Dedifferentiated amniotic fluid mesenchymal stem cell (primary cell): ENCODE measurements at regions not wholly inside any gene's neighbourhood (a gene's known extent, or its start where the extent isn't known, plus 50 kb on each side); places are given as distances from the start of the nearest gene placed in this dataset.

Source experiments
- DNase-seq: peaks from one replicate; pipeline ENCODE4 v3.0.0-alpha.2; 2016; ENCODE audit errors: extremely low spot score

DNA sequence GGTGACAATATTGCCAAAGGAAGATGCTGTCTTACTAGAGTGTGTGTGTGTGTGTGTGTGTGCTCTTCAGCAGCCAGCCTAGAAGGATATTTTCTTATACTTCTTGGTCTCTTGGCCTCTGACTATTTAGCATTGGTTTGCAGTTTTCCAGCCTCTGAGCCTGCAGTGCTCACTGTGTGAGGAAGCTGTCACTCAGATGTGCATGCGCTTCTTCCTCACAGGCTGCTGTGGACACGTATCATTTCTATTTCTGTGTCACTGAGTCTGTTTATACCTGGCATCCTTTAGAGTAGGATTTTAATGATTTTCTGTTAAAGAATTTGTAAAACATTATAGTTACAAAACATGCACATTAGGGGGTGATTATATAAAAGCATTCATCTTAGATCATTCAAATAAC, 83.3 kb downstream of the ALDH8A1 start:
- DNase-seq, result no peak

DNA sequence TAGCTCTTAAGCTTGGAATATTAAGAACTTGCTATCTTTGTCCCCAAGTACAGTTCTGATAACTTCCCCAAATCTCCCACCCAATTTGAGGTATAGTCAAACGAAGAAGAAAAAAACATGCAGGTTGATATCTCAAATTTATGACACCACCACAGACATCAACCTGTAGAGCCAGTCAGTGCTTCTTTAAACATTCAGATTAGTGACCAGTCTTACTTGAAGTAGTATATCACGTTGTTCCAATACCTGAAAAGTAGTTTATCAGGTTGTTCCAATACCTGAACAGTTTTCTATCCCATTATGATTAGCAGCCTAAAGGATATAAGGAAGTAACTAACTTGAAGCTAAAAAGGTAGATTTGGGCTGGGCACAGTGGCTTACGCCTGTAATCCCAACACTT, 85.3 kb downstream of the ALDH8A1 start:
- DNase-seq, result no peak

DNA sequence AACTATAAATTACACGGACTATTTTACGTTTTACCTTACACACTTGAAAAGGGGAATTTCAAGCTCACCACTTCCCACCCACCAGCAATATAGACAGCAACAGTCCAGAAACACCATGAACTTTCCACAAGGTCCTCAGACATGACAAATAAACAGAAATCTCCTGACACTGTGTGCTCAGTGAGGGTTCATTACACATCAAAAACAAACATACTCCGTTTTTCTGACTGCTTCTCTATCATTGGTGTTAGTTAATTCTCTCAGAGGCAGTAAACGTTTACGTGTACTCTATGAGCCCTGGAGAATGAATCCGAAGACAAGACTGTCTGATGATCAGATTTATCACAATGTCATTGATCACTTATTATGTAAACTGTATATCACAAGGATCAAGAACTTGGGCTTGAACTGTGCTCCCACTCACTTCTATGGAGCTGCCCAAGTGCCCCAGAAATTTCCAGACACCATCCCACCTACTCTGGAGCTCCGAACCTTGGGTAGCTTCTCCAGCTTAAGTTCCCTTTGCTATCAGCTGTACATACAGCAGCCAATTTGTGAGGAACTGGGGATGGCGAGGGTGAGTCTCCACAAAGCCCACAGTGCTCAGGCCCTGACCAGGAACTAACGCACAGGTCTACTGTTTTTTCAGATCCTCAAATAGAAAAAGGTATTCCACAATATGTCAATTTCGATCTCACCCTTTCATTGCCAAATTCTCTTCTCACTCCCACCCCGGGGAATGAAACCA, 86.0 kb downstream of the ALDH8A1 start:
- no peak for DNase-seq

DNA sequence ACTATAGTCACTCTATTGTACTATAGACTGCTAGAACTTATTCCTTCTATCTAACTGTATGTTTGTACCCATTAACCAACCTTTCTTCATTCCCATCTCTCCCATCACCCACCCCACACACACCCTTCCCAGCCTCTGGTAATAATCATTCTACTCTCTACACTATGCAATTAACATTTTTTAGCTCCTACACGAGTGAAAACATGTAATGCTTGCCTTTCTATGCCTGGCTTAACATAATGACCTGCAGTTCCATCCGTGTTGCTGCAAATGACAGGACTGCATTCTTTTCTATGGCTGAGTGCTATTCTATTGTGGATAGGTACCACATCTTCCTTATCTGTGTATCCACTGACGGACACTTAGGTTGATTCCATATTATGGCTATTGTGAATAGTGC, 95.5 kb downstream of the ALDH8A1 start:
- no peak for DNase-seq

DNA sequence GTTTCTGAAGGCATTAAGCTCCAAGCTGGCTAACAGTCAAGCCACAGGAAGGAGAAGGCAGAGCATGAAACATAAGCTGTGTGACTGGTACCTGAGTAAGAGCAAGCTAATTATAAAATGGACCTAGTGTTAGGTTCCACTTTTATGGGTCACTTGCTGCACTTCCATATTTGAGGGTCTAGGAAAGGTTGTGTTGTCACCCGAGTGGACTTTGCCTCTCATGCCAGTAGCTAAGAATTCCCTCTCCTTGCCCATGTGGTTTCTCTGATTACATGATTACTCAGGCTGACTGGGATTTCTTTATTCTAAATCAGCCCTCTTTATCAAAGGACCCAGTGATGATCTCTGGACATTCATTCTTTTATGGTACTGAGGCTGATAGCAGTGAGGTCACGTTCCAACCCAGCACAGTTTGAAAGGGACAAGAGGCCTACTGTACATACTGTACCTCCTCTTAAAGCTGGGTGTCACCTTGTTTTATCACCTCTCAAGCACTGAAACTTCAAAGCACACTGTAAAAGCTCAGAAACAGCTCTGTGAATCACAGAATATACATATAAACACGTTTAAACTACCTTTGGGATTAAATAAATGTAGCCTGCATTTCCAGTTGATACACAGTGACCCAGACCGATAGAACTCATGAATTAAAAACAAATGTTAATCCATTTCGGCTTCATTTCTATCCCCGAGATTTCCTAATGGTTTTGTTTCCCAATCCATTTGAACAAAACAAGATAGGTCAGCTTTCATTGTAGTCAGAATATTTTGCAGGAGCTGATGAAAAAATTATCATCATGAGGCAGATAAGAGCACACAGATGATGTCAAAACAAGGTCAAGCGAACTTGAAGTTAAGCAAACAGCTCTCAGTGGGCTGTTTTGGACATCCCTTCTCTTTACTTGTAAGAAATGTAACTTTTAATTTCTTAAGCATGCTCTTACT, 96.5 kb downstream of the ALDH8A1 start:
- peak; percentile 19 for DNase-seq

DNA sequence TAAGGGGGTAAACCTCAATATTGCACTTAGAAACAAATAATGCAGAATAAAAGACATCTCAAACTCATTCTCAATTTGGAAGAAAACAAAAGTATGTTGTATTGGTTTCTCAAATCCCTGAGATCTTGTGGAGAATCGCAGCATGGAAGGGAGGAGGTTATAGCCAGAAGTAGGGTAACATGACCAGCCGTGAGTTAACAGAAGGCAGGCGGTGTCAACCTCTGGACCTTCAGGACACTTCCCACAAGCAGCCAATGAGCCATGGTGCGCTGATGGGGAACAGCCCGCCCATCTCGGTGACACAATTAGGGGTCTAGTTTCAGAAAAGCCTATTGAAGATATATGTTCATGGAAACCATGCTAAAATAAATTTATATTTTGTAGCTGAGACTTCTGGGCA, 98.4 kb downstream of the ALDH8A1 start:
- no peak for DNase-seq

DNA sequence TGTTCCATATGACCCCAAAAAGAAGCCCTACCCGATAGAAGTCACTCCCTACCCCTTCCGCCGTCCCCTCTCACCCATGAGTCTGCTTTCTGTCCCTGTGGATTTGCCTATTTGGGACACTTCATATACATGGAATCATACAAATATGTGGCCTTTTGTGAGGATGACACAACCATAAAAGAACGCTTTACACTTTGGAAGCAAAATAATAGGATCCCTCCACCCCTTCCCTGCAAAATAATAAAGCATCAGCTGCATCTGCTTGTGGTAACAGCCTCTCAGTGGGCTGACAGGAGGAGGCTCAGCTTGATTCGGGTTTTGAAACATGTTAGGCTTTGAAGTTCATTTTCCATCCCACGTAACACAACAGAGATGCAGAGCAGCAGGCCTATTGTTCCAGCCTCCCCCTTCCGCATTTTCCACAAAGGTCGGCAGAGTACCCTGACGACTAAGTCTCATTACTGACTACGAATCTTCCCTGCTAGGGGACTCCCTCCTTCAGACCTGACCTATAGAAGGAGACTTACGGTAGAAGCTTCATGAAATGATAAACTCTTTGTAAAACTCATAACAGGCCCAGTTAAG, 99.1 kb downstream of the ALDH8A1 start:
- DNase-seq, result no peak

DNA sequence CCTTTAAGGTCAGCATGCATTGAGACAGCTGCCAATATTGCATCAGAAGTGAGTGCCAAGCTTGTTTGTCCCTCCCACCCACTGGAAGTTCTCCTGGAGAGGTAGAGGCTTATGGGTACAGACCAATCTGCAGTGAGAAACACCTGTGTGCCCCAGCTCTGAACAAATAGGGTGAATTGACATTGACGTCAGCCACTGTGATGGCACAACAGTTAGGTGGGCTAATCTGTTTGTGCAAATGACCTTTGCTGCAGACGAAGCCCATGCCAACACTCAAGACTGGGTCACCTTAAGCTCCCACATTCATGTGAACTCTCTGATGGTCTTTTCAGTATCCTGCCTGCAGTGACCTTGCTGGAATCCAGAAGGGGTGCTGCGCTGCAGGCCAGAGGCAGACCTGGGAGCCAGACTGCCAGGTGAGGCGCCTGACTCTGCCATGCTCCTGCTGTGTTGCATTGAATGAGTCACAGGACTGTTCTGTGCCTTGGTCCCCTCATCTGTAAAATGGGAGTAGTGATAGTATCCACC, 99.9 kb downstream of the ALDH8A1 start:
- no peak for DNase-seq

DNA sequence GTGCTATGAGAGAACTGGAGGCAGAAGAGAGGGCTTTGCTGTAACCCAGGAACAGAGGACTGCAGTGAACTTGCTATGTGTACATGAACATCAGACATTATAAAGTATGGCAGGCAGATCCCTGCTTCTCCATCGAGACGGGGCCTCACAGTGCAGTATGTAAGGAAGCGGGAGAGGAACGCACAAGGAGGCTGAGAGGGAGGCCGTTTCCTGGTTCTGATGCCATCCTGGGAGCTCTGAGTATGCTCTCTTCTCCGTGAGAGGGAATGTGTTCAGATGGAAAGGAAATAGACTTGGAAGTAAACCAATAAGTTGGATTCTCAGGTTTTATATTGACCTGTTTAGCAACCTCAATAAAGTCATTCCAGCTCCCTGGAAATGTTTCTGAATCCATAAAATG, 101.8 kb downstream of the ALDH8A1 start:
- DNase-seq, result no peak

DNA sequence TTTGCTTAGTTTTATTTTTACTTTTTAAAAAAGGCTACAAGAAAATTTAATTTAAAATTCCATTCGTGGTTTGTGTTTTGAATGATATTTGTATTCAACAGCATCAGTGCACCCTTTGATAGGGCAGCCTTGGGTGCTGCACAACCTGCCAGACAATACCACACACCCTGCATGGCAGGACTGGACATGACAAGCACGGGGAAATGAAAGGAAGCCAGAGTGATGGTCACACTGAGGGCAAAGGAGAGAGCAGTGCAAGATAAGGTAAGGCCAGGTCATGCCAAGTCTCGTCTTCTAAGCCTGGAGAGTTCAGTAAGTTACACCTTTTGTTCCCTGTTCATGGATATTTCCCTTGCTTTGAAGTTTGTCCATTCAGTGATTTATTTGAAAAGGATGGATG, 103.0 kb downstream of the ALDH8A1 start:
- no peak for DNase-seq

DNA sequence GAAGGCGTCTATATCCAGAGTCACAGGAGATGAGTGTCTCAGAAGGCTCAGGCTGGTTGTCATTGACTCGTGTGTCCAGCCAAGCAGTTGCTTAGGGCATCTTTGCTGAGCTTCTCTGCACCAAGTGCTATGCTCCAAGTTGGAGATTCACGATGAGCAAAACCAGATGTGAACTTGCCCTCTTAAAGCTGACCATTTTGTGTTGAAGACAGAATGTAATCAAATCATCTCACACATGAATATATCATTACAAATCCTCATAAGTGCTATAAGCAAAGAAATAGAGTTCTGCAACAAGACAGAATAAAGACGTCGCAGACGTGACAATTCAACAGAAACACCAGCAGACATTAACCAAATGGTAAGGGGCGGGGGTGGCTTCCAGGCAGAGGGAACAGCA, 103.9 kb downstream of the ALDH8A1 start:
- DNase-seq, result no peak

DNA sequence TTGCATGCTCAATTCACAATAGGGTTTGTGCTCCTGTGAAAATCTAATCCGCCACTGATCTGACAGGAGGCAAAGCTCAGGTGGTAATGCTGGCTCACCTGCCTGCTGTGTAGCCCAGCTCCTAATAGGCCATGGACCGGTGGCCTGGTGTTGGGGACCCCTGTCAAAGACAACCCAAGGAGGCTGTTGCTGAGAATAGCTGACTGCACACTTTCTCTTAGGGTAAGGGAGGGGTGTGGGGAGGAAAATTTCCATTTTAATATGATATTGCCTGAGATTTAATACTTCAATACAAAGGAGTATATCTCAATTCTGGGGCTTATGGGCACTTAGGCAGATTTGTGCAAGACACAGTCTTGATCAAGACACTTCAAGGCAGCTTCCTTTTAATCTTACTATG, 105.8 kb downstream of the ALDH8A1 start:
- DNase-seq, result no peak

DNA sequence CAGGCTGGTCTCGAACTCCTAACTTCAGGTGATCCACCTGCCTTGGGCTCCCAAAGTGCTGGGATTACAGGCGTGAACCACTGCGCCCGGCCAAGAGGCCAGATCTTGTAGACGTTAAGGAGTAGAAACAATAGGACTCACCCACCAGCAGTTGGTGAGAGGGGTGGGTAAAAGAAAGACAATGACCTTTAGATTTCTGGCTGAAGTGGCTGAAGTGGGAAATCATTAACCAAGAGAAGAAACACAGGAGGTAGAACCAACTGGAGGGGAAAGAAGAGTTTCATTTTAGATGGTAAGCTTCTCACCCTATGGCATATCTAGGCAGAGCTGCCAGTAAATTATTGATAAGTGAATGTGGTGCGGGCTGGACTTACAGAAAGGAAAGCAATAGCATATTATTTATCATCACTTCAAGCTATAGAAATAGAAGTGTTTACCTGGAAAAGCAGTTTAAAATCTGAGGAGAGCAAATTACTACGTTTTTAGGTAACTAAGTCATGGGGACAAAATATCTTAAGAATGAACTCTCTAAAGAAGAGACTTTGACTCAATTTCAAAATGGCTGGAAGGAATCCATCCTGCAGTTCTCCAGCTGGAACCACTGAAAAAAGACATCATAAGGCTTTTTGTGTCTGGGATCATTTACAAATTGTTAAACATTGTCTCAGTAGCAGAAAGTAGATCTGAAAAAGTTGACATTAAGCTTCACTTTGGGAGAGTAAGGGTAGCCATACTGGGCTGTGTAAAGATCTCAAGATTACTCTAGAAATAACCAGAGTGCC, 109.6 kb downstream of the ALDH8A1 start:
- no peak for DNase-seq

DNA sequence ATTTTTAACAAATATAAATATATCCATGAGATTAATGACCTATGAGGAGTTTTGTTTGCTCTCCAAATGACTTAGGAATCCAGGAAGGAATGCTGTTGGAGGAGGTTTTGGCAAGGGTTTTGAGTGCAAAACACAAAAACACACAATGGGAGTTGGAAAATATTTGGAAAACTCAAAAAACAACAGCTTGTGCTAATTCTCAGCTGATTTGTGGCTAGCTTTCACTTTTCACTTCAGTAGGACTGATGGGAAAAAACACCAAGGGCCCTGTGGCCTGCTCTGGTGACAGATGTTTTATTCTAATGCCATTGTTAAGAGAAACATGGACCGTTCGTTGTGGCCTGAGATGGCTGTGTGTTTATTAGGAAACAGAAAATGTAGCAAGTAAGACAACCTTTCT, 113.9 kb downstream of the ALDH8A1 start:
- DNase-seq, result no peak

DNA sequence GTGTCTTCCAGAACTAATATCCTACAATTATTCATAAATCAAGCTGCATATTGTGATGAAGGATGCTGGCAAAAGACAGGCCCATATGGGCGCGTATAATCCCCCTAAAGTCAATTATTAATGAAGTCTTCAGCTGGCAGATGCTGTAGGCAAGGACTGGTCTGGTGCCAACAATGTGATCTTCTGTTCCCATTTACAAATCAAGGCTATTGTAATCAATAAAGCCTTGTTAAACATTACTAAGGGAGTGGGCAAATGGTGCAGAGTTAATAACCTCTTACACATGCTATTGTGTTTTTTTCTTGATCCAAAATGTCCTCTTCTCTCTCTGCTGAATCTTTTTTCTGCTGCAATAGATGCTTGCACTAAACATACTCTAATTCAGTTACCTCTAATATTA, 119.0 kb downstream of the ALDH8A1 start:
- DNase-seq, result no peak

DNA sequence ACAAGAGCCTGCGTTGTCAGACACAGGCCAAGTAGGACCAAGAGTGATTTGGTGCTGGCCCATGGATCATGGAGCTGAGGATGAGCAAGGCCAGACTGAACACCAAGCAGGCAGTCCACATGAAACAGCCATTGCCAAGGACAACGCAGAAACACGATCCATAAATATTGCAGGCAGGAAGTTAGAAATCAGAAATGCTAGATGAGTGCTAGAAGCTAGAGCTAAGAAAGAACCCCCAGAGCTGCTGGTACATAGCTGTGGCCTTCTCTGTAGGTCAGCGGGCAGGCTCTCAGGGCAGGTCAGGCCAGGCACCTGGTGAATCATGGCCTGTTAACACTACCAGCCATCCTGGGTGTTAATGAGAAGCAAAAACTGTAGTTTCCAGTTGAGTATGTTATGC, 119.7 kb downstream of the ALDH8A1 start:
- no peak for DNase-seq

DNA sequence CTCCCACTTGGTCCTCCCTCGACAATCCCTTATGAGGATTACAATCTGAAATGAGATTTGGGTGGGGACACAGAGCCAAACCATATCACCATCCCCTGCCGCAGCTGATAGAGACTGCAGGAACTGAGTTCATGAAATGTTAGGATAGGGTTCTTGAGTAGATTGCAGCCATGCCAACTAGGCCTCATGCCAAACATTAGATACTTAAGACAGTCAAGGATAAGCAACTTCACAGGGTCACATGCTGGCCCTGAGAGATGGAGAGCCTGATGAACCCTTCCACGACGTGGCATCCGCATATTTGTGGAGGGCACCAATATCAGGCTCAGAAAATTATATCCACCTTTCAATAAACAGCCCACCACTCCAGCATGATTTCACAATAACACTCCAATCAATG, 121.3 kb downstream of the ALDH8A1 start:
- DNase-seq, result no peak

DNA sequence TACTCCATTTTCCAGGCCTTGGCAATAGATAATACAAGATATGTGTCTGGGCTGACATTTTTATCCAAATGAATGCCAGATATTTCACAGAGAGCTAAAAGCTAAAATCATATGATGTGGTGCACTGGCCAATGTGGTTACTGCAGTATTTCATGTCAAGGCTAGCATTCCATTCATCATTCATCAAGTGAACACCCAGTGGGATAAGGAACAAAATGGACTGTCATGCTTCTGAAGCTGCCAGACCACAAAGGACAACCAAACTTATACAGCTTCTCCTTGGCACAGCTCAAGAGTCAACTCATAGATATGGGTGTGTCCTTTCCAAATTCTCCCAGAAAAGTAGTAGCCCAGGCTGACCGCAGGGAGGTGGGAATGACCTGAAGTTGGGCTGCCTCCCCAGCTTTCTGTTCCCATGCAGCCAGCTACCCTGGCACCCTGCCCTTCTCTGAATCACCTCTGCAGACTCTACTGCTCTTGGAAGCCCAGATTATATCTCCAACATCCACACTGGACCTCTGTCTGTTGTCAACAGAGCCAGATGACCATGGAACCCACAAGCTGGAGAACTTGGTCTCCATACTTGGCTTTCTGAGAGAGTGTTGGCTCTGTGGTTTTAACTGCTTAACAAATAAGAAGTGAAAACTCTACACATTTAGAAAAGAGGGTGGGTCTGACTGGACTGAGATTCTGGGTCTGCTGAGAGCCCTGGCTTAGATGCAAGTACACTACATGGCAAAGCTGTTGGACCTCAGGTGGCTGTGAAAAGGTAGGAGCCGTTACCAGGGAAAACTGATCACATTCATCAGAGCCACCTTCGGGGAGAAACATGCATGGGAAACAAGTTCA, 122.8 kb downstream of the ALDH8A1 start:
- peak; percentile 98 for DNase-seq

DNA sequence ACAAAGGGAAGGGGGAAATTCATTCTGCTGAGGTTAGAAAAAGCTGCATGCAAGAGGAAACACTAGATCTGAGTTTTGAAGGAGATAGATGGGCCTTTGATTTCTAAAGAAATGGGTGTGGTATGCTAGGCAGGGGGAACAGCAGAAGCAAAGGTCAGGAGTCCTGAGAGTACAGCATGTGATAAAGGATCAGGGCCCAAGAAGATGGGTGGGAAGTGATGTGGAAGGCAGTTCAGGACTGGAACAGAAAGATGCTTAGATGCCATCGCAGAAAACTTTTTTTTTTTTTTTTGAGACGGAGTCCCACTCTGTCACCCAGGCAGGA, 126.2 kb downstream of the ALDH8A1 start:
- no peak for DNase-seq

DNA sequence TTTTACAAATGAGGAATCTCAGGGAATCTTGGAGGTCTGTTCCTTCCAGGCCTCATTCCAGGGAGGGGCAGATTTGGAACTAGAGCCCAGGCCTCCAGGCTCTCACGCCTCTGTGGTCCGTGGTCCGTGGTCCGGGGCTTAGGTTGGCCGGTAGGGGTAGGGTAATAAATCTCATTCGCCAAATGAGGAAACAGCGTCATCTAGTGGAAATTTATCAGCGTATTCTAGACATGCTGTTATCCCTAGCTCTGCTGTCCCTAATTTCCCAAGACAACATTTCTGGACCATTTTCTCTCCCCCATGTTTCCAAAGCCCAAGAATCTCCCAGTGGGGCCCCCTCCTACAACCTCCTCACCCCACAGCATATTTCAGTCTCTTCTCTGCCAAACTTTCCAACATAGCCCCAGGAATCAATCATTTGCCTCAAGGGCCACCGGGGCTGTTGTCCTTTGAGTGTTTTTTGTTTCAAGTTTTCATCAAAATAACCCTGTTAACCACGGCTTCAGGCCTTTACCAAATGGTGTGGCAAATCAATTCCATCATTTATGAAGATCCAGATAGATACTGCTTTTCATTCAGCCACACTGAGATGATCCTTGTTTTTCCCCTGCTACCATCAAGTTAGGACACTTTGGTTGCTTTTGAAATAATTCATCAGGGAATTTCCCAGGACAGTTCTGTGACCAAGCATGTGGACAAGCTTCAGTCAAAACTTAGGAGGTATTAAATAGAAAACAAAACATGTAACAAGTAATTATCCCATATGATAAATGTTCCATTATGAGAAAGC, 126.8 kb downstream of the ALDH8A1 start:
- DNase-seq, result peak; percentile 90
